HepG2 (cell line): ENCODE measurements at regions not wholly inside any gene's neighbourhood (a gene's known extent, or its start where the extent isn't known, plus 50 kb on each side); places are given as distances from the start of the nearest gene placed in this dataset.

Source experiments
- CENPX ChIP-seq: sonication (generic); formaldehyde crosslinking; IDR thresholded peaks from 2 replicates; pipeline ENCODE4 v1.9.0; 2021; ENCODE audit warnings: mild to moderate bottlenecking, missing genetic modification reagents, moderate library complexity
- KAT2B ChIP-seq: fragments of 150-350 bp; IDR thresholded peaks from 2 replicates; pipeline ENCODE4 v1.6.1; 2014; ENCODE audit warnings: low read depth, low read length, borderline replicate concordance
- MEIS1 ChIP-seq: sonication (generic); formaldehyde crosslinking; IDR thresholded peaks from 2 replicates; pipeline ENCODE4 v1.9.0; 2021; ENCODE audit warnings: mild to moderate bottlenecking, missing genetic modification reagents, moderate library complexity, borderline replicate concordance
- NR2F2 ChIP-seq: IDR thresholded peaks from 2 replicates; pipeline ENCODE4 v1.6.1; 2012; ENCODE audit warnings: low read depth, inconsistent platforms, borderline replicate concordance
- PCBP1 ChIP-seq: fragments of 200-400 bp; formaldehyde crosslinking; IDR thresholded peaks from 2 replicates; pipeline ENCODE4 v1.6.1; 2017; ENCODE audit warnings: mild to moderate bottlenecking, low read depth, low read length, borderline replicate concordance
- PHF8 ChIP-seq: sonication (generic); formaldehyde crosslinking; IDR thresholded peaks from 2 replicates; pipeline ENCODE4 v1.5.0; 2020; ENCODE audit warnings: missing genetic modification reagents
- SETDB1 ChIP-seq: sonication (generic); formaldehyde crosslinking; IDR thresholded peaks from 2 replicates; pipeline ENCODE4 v1.5.1; 2020; ENCODE audit warnings: missing genetic modification reagents, mild to moderate bottlenecking, borderline replicate concordance
- SP1 ChIP-seq, 2 experiments: fragments of 450-650 bp in 1 of 2; sonication (generic) in 1 of 2; formaldehyde crosslinking in 1 of 2; IDR thresholded peaks; 2 replicates each; pipeline versions ENCODE4 v1.4.0 to v1.6.1; 2016 to 2020; ENCODE audit warnings: missing genetic modification reagents in 1 of 2
- U2AF1 ChIP-seq: fragments of 200-400 bp; formaldehyde crosslinking; optimal IDR thresholded peaks from 2 replicates; pipeline ENCODE3; 2017; ENCODE audit warnings: mild to moderate bottlenecking, low read depth, low read length
- U2AF2 ChIP-seq: fragments of 200-400 bp; formaldehyde crosslinking; IDR thresholded peaks from 2 replicates; pipeline ENCODE4 v1.6.1; 2017; ENCODE audit warnings: low read depth, mild to moderate bottlenecking, low read length
- ZNF101 ChIP-seq: sonication (generic); formaldehyde crosslinking; IDR thresholded peaks from 2 replicates; pipeline ENCODE4 v1.4.0; 2020; ENCODE audit warnings: mild to moderate bottlenecking, low read depth, missing genetic modification reagents, borderline replicate concordance
- ZNF3 ChIP-seq: IDR thresholded peaks from 2 replicates; pipeline ENCODE4 v1.7.0; 2017; ENCODE audit warnings: inconsistent platforms
- ZNF713 ChIP-seq: sonication (generic); formaldehyde crosslinking; IDR thresholded peaks from 2 replicates; pipeline ENCODE4 v1.4.0; 2020; ENCODE audit warnings: mild to moderate bottlenecking, missing genetic modification reagents
- TF ChIP-seq, protein P1 (sequence below): sonication (generic); formaldehyde crosslinking; IDR thresholded peaks from 2 replicates; pipeline ENCODE4 v1.4.0; 2020; ENCODE audit warnings: mild to moderate bottlenecking, missing genetic modification reagents
- TF ChIP-seq, protein P2 (sequence below): sonication (generic); formaldehyde crosslinking; IDR thresholded peaks from 2 replicates; pipeline ENCODE4 v1.5.0; 2020; ENCODE audit warnings: mild to moderate bottlenecking, low read depth, missing genetic modification reagents, borderline replicate concordance
- TF ChIP-seq, protein P3 (sequence below): sonication (generic); formaldehyde crosslinking; IDR thresholded peaks from 2 replicates; pipeline ENCODE4 v1.4.0; 2020; ENCODE audit warnings: missing genetic modification reagents
- TF ChIP-seq, protein P4 (sequence below): sonication (generic); formaldehyde crosslinking; IDR thresholded peaks from 2 replicates; pipeline ENCODE4 v1.4.0; 2020; ENCODE audit warnings: missing genetic modification reagents
- TF ChIP-seq, protein P5 (sequence below): sonication (generic); formaldehyde crosslinking; IDR thresholded peaks from 2 replicates; pipeline ENCODE4 v1.4.0; 2020; ENCODE audit warnings: mild to moderate bottlenecking, missing genetic modification reagents

DNA sequence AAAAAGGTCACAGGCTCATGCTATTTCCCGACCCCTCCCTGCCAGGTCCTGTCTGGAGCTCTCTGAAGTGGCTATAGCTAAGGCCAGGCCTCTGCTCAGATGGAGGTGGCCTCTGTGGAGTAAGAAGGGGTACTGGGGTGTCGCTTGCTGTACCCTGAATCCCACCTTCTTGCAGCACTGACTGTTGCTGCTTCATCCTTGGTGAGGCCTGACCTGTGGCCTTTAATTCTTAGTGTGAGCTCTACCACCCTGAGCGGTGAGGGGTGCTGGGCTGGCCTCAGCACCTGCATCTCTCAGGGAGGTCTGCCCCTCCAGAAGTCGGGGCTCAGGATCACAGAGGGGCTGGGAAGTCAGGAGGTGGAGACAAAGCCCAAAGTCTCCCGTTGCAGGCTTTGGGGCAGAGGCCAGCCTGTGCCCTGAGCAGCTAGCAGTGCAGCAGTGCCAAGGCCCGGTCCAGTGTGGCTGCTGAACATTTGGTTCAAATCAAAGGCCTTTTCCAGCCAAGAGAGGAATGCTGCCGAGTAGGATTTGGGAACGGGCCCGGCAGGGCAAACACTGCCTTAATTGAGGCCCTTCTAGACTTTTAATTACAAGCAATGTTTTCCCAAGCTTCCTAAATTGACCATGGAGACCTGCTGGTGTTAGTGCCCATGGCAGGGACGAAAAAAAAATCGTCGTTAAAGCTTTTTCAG lies 133.5 kb upstream of the HAAO start (continued):
- TF ChIP-seq PHF8 (CRISPR knock-in tag) = peak; percentile 23; the same call in 1 of the 2 replicates
- no peak for TF ChIP-seq ZNF713 (CRISPR knock-in tag)
- no peak for TF ChIP-seq U2AF1
- TF ChIP-seq, protein P1, sequence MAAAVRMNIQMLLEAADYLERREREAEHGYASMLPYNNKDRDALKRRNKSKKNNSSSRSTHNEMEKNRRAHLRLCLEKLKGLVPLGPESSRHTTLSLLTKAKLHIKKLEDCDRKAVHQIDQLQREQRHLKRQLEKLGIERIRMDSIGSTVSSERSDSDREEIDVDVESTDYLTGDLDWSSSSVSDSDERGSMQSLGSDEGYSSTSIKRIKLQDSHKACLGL (CRISPR knock-in tag) = no peak
- no peak for TF ChIP-seq PCBP1
- TF ChIP-seq MEIS1 (CRISPR knock-in tag) = peak; percentile 16; the same call in 1 of the 2 replicates
- TF ChIP-seq SETDB1 (CRISPR knock-in tag) = no peak
- TF ChIP-seq CENPX (CRISPR knock-in tag) = no peak
- TF ChIP-seq ZNF3 (CRISPR knock-in tag) = no peak
- TF ChIP-seq ZNF101 = no peak
- no peak for TF ChIP-seq NR2F2
- no peak for TF ChIP-seq U2AF2
- TF ChIP-seq, protein P2, sequence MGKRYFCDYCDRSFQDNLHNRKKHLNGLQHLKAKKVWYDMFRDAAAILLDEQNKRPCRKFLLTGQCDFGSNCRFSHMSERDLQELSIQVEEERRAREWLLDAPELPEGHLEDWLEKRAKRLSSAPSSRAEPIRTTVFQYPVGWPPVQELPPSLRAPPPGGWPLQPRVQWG (CRISPR knock-in tag) = no peak
- TF ChIP-seq, protein P3, sequence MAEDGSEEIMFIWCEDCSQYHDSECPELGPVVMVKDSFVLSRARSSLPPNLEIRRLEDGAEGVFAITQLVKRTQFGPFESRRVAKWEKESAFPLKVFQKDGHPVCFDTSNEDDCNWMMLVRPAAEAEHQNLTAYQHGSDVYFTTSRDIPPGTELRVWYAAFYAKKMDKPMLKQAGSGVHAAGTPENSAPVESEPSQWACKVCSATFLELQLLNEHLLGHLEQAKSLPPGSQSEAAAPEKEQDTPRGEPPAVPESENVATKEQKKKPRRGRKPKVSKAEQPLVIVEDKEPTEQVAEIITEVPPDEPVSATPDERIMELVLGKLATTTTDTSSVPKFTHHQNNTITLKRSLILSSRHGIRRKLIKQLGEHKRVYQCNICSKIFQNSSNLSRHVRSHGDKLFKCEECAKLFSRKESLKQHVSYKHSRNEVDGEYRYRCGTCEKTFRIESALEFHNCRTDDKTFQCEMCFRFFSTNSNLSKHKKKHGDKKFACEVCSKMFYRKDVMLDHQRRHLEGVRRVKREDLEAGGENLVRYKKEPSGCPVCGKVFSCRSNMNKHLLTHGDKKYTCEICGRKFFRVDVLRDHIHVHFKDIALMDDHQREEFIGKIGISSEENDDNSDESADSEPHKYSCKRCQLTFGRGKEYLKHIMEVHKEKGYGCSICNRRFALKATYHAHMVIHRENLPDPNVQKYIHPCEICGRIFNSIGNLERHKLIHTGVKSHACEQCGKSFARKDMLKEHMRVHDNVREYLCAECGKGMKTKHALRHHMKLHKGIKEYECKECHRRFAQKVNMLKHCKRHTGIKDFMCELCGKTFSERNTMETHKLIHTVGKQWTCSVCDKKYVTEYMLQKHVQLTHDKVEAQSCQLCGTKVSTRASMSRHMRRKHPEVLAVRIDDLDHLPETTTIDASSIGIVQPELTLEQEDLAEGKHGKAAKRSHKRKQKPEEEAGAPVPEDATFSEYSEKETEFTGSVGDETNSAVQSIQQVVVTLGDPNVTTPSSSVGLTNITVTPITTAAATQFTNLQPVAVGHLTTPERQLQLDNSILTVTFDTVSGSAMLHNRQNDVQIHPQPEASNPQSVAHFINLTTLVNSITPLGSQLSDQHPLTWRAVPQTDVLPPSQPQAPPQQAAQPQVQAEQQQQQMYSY (CRISPR knock-in tag) = no peak
- no peak for TF ChIP-seq KAT2B
- TF ChIP-seq SP1 (IDR thresholded peaks at IDR 0.05) = no peak
- TF ChIP-seq SP1 (CRISPR knock-in tag; IDR thresholded peaks at IDR 0.05) = no peak
- TF ChIP-seq, protein P4, sequence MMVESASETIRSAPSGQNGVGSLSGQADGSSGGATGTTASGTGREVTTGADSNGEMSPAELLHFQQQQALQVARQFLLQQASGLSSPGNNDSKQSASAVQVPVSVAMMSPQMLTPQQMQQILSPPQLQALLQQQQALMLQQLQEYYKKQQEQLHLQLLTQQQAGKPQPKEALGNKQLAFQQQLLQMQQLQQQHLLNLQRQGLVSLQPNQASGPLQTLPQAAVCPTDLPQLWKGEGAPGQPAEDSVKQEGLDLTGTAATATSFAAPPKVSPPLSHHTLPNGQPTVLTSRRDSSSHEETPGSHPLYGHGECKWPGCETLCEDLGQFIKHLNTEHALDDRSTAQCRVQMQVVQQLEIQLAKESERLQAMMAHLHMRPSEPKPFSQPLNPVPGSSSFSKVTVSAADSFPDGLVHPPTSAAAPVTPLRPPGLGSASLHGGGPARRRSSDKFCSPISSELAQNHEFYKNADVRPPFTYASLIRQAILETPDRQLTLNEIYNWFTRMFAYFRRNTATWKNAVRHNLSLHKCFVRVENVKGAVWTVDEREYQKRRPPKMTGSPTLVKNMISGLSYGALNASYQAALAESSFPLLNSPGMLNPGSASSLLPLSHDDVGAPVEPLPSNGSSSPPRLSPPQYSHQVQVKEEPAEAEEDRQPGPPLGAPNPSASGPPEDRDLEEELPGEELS = no peak; the same call in 1 of the 2 replicates
- TF ChIP-seq, protein P5, sequence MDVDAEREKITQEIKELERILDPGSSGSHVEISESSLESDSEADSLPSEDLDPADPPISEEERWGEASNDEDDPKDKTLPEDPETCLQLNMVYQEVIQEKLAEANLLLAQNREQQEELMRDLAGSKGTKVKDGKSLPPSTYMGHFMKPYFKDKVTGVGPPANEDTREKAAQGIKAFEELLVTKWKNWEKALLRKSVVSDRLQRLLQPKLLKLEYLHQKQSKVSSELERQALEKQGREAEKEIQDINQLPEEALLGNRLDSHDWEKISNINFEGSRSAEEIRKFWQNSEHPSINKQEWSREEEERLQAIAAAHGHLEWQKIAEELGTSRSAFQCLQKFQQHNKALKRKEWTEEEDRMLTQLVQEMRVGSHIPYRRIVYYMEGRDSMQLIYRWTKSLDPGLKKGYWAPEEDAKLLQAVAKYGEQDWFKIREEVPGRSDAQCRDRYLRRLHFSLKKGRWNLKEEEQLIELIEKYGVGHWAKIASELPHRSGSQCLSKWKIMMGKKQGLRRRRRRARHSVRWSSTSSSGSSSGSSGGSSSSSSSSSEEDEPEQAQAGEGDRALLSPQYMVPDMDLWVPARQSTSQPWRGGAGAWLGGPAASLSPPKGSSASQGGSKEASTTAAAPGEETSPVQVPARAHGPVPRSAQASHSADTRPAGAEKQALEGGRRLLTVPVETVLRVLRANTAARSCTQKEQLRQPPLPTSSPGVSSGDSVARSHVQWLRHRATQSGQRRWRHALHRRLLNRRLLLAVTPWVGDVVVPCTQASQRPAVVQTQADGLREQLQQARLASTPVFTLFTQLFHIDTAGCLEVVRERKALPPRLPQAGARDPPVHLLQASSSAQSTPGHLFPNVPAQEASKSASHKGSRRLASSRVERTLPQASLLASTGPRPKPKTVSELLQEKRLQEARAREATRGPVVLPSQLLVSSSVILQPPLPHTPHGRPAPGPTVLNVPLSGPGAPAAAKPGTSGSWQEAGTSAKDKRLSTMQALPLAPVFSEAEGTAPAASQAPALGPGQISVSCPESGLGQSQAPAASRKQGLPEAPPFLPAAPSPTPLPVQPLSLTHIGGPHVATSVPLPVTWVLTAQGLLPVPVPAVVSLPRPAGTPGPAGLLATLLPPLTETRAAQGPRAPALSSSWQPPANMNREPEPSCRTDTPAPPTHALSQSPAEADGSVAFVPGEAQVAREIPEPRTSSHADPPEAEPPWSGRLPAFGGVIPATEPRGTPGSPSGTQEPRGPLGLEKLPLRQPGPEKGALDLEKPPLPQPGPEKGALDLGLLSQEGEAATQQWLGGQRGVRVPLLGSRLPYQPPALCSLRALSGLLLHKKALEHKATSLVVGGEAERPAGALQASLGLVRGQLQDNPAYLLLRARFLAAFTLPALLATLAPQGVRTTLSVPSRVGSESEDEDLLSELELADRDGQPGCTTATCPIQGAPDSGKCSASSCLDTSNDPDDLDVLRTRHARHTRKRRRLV (CRISPR knock-in tag) = peak; percentile 44; the same call in 1 of the 2 replicates
